ENCODE measurements at regions not wholly inside any gene's neighbourhood (a gene's known extent, or its start where the extent isn't known, plus 50 kb on each side); places are given as distances from the start of the nearest gene placed in this dataset.

GRCh38 chr9:93826209-93826608, 128.9 kb downstream of the BARX1 start:
- no peak overlapping the region for H3K4me3 ChIP-seq (replicated peaks in 1 of 2; ENCODE audit: low read depth in 2 of 2, low read length in 2 of 2)
- peak; percentile 30 for TF ChIP-seq CTCF (IDR thresholded peaks at IDR 0.05; ENCODE audit: low read depth, low read length)
- DNase-seq (ENCODE audit: low read depth in 2 of 2), result no peak

- TF ChIP-seq CTCF (IDR thresholded peaks at IDR 0.05; ENCODE audit: low read depth, low read length), result no peak
- H3K4me3 ChIP-seq (replicated peaks in 1 of 2; ENCODE audit: low read depth in 2 of 2, low read length in 2 of 2), result no peak overlapping the region
- DNase-seq (ENCODE audit: low read depth in 2 of 2), result no peak
Observed at GRCh38 chr9:93825348-93826115, 129.6 kb downstream of the BARX1 start.

- no peak for DNase-seq (ENCODE audit: low read depth in 2 of 2)
- no peak overlapping the region for H3K4me3 ChIP-seq (replicated peaks in 1 of 2; ENCODE audit: low read depth in 2 of 2, low read length in 2 of 2)
- no peak for TF ChIP-seq CTCF (IDR thresholded peaks at IDR 0.05; ENCODE audit: low read depth, low read length)
Observed at GRCh38 chr9:93824386-93825294, 130.5 kb downstream of the BARX1 start.

GRCh38 chr9:93823245-93824072, 131.7 kb downstream of the BARX1 start:
- no peak for DNase-seq (ENCODE audit: low read depth in 2 of 2)
- no peak overlapping the region for H3K4me3 ChIP-seq (replicated peaks in 1 of 2; ENCODE audit: low read depth in 2 of 2, low read length in 2 of 2)
- no peak for TF ChIP-seq CTCF (IDR thresholded peaks at IDR 0.05; ENCODE audit: low read depth, low read length)

GRCh38 chr9:93822229-93822628, 132.9 kb downstream of the BARX1 start:
- DNase-seq (ENCODE audit: low read depth in 2 of 2), result no peak
- H3K4me3 ChIP-seq (replicated peaks in 1 of 2; ENCODE audit: low read depth in 2 of 2, low read length in 2 of 2), result no peak overlapping the region
- TF ChIP-seq CTCF (IDR thresholded peaks at IDR 0.05; ENCODE audit: low read depth, low read length), result no peak

GRCh38 chr9:93821307-93821703, 133.8 kb downstream of the BARX1 start:
- DNase-seq (ENCODE audit: low read depth in 2 of 2), result no peak
- H3K4me3 ChIP-seq (replicated peaks in 1 of 2; ENCODE audit: low read depth in 2 of 2, low read length in 2 of 2), result no peak overlapping the region
- TF ChIP-seq CTCF (IDR thresholded peaks at IDR 0.05; ENCODE audit: low read depth, low read length), result no peak
